ENCODE measurements at regions not wholly inside any gene's neighbourhood (a gene's known extent, or its start where the extent isn't known, plus 50 kb on each side); places are given as distances from the start of the nearest gene placed in this dataset.

DNA sequence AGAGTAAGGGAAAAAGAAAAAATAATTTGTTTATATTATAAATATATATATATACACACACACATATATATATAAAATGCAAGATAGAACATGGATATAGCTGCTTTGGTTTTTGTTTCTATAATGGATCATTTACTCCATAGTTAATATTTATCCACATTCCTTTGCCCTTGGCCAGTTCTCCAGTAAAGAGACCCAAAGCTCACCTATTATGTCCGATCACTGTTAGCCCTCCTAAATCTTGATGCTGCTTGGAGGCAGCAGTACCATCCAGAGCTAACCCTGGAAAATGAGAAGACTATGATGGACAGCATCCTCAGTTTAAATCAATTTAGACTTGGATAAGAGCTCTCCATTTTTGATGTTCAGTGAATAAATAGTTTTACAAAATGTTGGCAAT lies 407.7 kb downstream of the PLPP3 start:
- no peak for DNase-seq (ENCODE audit: low spot score)
- TF ChIP-seq, protein P1, sequence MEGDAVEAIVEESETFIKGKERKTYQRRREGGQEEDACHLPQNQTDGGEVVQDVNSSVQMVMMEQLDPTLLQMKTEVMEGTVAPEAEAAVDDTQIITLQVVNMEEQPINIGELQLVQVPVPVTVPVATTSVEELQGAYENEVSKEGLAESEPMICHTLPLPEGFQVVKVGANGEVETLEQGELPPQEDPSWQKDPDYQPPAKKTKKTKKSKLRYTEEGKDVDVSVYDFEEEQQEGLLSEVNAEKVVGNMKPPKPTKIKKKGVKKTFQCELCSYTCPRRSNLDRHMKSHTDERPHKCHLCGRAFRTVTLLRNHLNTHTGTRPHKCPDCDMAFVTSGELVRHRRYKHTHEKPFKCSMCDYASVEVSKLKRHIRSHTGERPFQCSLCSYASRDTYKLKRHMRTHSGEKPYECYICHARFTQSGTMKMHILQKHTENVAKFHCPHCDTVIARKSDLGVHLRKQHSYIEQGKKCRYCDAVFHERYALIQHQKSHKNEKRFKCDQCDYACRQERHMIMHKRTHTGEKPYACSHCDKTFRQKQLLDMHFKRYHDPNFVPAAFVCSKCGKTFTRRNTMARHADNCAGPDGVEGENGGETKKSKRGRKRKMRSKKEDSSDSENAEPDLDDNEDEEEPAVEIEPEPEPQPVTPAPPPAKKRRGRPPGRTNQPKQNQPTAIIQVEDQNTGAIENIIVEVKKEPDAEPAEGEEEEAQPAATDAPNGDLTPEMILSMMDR (IDR thresholded peaks at IDR 0.05; ENCODE audit: extremely low read depth, insufficient read depth, missing control alignments), result no peak
- in situ Hi-C loops (cut with MboI; ENCODE audit: low pct_unique_long_range_greater_than_20kb, low sequenced_read_pairs, unreplicated experiment), result no loop called here

DNA sequence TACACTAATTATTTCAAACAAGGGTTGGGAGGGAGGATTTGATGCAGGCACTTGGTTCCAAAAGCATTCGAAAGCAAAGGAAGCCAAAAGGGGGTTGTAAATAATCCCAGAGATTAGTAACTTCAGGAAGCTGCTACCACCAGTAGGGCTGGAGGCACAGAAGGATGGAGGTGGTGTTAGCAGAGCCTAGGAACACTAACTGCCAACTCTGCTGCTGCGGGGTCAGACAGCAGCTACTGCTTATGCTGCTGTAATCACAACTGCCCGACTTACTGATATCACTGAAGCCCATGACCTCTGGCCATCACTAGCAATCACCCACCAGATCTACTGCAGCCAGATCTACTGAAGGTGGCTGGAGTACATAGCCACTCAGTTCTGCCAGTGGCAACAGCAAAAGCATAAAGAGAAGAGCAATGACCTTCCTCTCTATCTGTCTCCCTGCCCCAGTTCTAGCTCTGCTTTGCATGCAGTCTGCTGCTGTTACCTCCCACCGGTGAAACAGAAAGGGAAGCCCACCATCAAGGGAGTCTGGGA lies 408.5 kb downstream of the PLPP3 start:
- DNase-seq (ENCODE audit: low spot score), result no peak
- in situ Hi-C loops (cut with MboI; ENCODE audit: low pct_unique_long_range_greater_than_20kb, low sequenced_read_pairs, unreplicated experiment), result no loop called here
- TF ChIP-seq, protein P1 (IDR thresholded peaks at IDR 0.05; ENCODE audit: extremely low read depth, insufficient read depth, missing control alignments), result no peak

DNA sequence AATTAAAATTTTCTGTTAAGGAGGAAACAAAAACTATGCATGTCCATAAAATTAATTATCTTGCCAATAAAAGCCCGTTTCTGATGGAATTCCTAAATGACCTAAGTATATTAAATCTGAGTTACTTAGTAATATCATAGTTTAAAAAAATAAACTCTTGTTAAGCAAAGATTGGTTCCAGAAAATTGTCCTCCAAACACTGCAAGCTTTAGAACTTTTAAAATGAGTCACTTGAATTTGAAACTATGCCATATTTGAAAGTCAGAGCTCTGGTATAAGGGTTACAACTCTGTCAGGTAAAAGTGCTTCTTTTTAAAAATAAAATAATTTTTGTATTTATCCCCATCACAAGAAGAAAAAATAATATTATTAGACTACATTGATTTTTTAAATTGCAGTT lies 409.5 kb downstream of the PLPP3 start:
- no peak for DNase-seq (ENCODE audit: low spot score)
- in situ Hi-C loops (cut with MboI; ENCODE audit: low pct_unique_long_range_greater_than_20kb, low sequenced_read_pairs, unreplicated experiment), result no loop called here
- TF ChIP-seq, protein P1 (IDR thresholded peaks at IDR 0.05; ENCODE audit: extremely low read depth, insufficient read depth, missing control alignments), result no peak

DNA sequence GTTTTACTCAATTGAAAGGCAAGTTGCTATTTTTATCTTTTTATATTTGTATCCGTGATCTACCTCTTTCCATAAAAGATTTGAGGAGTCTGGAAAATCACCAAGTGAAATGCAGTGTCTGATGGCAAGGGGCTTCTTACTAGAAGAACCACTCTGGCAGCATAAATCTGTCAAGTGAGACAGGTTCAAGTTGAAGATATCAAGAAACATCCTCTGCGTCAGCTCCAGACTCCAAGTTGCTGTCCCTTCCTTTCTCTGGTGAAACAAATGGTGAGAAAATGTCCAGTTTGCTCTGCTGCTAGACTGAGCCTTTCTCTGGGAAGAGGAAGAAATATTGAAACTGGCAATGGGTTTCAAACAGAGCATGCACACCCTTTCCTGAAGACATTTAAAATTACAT lies 411.2 kb downstream of the PLPP3 start:
- TF ChIP-seq, protein P1 (IDR thresholded peaks at IDR 0.05; ENCODE audit: extremely low read depth, insufficient read depth, missing control alignments), result no peak
- no peak for DNase-seq (ENCODE audit: low spot score)
- in situ Hi-C loops (cut with MboI; ENCODE audit: low pct_unique_long_range_greater_than_20kb, low sequenced_read_pairs, unreplicated experiment), result no loop called here

DNA sequence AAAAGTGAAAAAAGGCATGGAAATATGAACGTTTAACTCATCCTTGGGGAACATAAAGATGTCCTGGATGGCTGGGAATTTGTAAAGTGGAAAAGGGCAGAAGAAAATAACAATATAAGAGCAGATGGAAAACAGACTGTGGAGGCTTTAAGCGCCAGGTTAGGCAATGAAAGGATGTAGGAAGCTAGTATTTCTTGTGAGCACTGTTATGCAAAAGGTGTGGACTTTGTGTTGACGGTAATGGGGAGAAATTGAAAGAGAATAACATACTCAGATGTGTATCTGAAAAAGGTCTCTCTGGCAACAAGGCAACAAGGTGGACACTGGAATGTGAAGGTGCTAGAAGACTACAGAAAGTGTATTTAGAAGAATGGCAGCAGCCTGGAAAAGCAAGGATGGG lies 411.8 kb downstream of the PLPP3 start:
- TF ChIP-seq, protein P1 (IDR thresholded peaks at IDR 0.05; ENCODE audit: extremely low read depth, insufficient read depth, missing control alignments), result no peak

DNA sequence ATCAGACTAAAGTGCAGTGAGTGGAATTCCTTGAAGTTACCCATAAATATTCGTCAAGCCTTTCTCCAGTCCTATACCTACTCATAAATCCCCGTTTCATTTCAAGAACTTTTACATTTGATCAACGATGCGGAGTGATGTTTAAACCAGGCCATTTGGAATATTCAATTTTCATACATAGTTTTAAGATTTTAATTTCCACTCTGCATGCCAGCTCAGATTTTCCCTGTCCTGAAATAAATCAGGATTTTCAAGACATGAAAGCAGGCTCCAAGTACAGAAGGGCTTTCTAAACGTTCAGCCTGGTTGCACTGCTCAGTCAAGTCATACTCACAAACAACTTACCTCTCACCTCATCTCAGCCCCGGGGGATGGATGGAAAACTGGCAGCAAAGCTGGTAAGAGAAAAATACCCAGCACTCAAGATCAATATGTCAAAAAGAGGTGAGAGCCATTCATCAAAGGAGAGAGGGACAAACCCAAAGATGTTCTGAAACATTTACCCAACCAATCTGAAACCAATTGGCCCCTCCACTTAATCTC lies 418.5 kb downstream of the PLPP3 start:
- in situ Hi-C loops (cut with MboI; ENCODE audit: low pct_unique_long_range_greater_than_20kb, low sequenced_read_pairs, unreplicated experiment), result no loop called here
- TF ChIP-seq, protein P1 (IDR thresholded peaks at IDR 0.05; ENCODE audit: extremely low read depth, insufficient read depth, missing control alignments), result no peak
- DNase-seq (ENCODE audit: low spot score), result no peak

More for the DNA sequence above, 411.8 kb downstream of the PLPP3 start:
- in situ Hi-C loops (cut with MboI; ENCODE audit: low pct_unique_long_range_greater_than_20kb, low sequenced_read_pairs, unreplicated experiment), result no loop called here
- DNase-seq (ENCODE audit: low spot score), result no peak
